ENCODE measurements at regions not wholly inside any gene's neighbourhood (a gene's known extent, or its start where the extent isn't known, plus 50 kb on each side); places are given as distances from the start of the nearest gene placed in this dataset.

- Histone ChIP-seq H3K36me3 (ENCODE audit: insufficient read depth, low read length) (no peaks in the 10 kb centered on the region), H3K4me2 (ENCODE audit: low read length) (no peak overlapping the region), H3K9me3 (ENCODE audit: low read length) (no peaks in the 10 kb centered on the region), H3K9me2 (ENCODE audit: low read depth, low read length) (no peaks in the 10 kb centered on the region), H3K9ac (ENCODE audit: low read length) (no peak overlapping the region), H2AFZ (ENCODE audit: low read length) (no peak overlapping the region), H3F3A (ENCODE audit: insufficient read depth, low read length) (no peaks in the 10 kb centered on the region), H3K27me3 (ENCODE audit: insufficient read depth, low read length) (no peaks in the 10 kb centered on the region), H4K20me1 (ENCODE audit: insufficient read depth, low read length) (no peaks in the 10 kb centered on the region), H3K4me3 (ENCODE audit: low read depth, low read length, poor library complexity, severe bottlenecking) (no peak overlapping the region), H3K27ac (ENCODE audit: low read depth, low read length, poor library complexity, severe bottlenecking) (no peak overlapping the region), H3K79me2 (ENCODE audit: insufficient read depth, low read length) (no peaks in the 10 kb centered on the region), H3K4me1 (ENCODE audit: insufficient read depth, low read length, severe bottlenecking) (no peaks in the 10 kb centered on the region)
- no peak for TF ChIP-seq CTCF (IDR thresholded peaks at IDR 0.05; ENCODE audit: low read length)
- TF ChIP-seq EZH2 (IDR thresholded peaks at IDR 0.05; ENCODE audit: borderline replicate concordance, low read length) = no peak
These were observed 459.5 kb upstream of the WWC1 start for GRCh38 chr5:167831754-167832504.

- TF ChIP-seq CTCF (IDR thresholded peaks at IDR 0.05; ENCODE audit: low read length) = no peak
- no peak for TF ChIP-seq EZH2 (IDR thresholded peaks at IDR 0.05; ENCODE audit: borderline replicate concordance, low read length)
- Histone ChIP-seq H2AFZ (ENCODE audit: low read length) (no peak overlapping the region), H3F3A (ENCODE audit: insufficient read depth, low read length) (no peaks in the 10 kb centered on the region)
These were observed 458.8 kb upstream of the WWC1 start for GRCh38 chr5:167832609-167833008.

GRCh38 chr5:167833456-167833855, 458.0 kb upstream of the WWC1 start:
- Histone ChIP-seq H3K27me3 (ENCODE audit: insufficient read depth, low read length) (no peaks in the 10 kb centered on the region), H3K4me2 (ENCODE audit: low read length) (no peak overlapping the region), H3K27ac (ENCODE audit: low read depth, low read length, poor library complexity, severe bottlenecking) (no peak overlapping the region), H3K4me3 (ENCODE audit: low read depth, low read length, poor library complexity, severe bottlenecking) (no peak overlapping the region), H3K79me2 (ENCODE audit: insufficient read depth, low read length) (no peaks in the 10 kb centered on the region), H2AFZ (ENCODE audit: low read length) (no peak overlapping the region), H3K9me3 (ENCODE audit: low read length) (no peaks in the 10 kb centered on the region), H3K9ac (ENCODE audit: low read length) (no peak overlapping the region), H3K4me1 (ENCODE audit: insufficient read depth, low read length, severe bottlenecking) (no peaks in the 10 kb centered on the region), H4K20me1 (ENCODE audit: insufficient read depth, low read length) (no peaks in the 10 kb centered on the region), H3K36me3 (ENCODE audit: insufficient read depth, low read length) (no peaks in the 10 kb centered on the region), H3K9me2 (ENCODE audit: low read depth, low read length) (no peaks in the 10 kb centered on the region), H3F3A (ENCODE audit: insufficient read depth, low read length) (no peaks in the 10 kb centered on the region)
- no peak for TF ChIP-seq EZH2 (IDR thresholded peaks at IDR 0.05; ENCODE audit: borderline replicate concordance, low read length)
- TF ChIP-seq CTCF (IDR thresholded peaks at IDR 0.05; ENCODE audit: low read length) = no peak

More at GRCh38 chr5:167832609-167833008, 458.8 kb upstream of the WWC1 start:
- Histone ChIP-seq H4K20me1 (ENCODE audit: insufficient read depth, low read length) (no peaks in the 10 kb centered on the region), H3K36me3 (ENCODE audit: insufficient read depth, low read length) (no peaks in the 10 kb centered on the region), H3K79me2 (ENCODE audit: insufficient read depth, low read length) (no peaks in the 10 kb centered on the region), H3K27ac (ENCODE audit: low read depth, low read length, poor library complexity, severe bottlenecking) (no peak overlapping the region), H3K9ac (ENCODE audit: low read length) (no peak overlapping the region), H3K4me3 (ENCODE audit: low read depth, low read length, poor library complexity, severe bottlenecking) (no peak overlapping the region), H3K4me2 (ENCODE audit: low read length) (no peak overlapping the region), H3K27me3 (ENCODE audit: insufficient read depth, low read length) (no peaks in the 10 kb centered on the region), H3K4me1 (ENCODE audit: insufficient read depth, low read length, severe bottlenecking) (no peaks in the 10 kb centered on the region), H3K9me2 (ENCODE audit: low read depth, low read length) (no peaks in the 10 kb centered on the region), H3K9me3 (ENCODE audit: low read length) (no peaks in the 10 kb centered on the region)
